ENCODE measurements at regions not wholly inside any gene's neighbourhood (a gene's known extent, or its start where the extent isn't known, plus 50 kb on each side); places are given as distances from the start of the nearest gene placed in this dataset.

- TF ChIP-seq CTCF (IDR thresholded peaks at IDR 0.05) (no peak), POLR2AphosphoS5 (IDR thresholded peaks at IDR 0.05; ENCODE audit: low read depth, low read length) (no peak), REST (IDR thresholded peaks at IDR 0.05; ENCODE audit: insufficient read depth in 1 of 2, low read depth in 2 of 2, low read length in 1 of 2) (no peak), SIN3A (IDR thresholded peaks at IDR 0.05; ENCODE audit: borderline replicate concordance, insufficient read depth, low read depth, low read length) (no peak), TCF7L2 (IDR thresholded peaks at IDR 0.05; ENCODE audit: low read depth, low read length) (no peak)
These were observed 265.1 kb upstream of the TNP1 start for GRCh38 chr2:217125014-217125413.

Measured in Panc1 (cell line).